GM21717 (cell line): ENCODE measurements at regions not wholly inside any gene's neighbourhood (a gene's known extent, or its start where the extent isn't known, plus 50 kb on each side); places are given as distances from the start of the nearest gene placed in this dataset.

Experiments used
- ATAC-seq: cut with Tn5 transposase; IDR thresholded peaks from one replicate; pipeline ENCODE4 v1.9.1; 2021; ENCODE audit warnings: mild to moderate bottlenecking, moderate library complexity; ENCODE audit not compliant: unreplicated experiment

GRCh38 chr21:31470896-31471694 lies 127.0 kb upstream of the TIAM1 start:
- ATAC-seq = no peak

- ATAC-seq = no peak
These were observed 116.9 kb upstream of the TIAM1 start for GRCh38 chr21:31460980-31461379.

GRCh38 chr21:31459457-31459856 lies 115.4 kb upstream of the TIAM1 start:
- no peak for ATAC-seq

DNA sequence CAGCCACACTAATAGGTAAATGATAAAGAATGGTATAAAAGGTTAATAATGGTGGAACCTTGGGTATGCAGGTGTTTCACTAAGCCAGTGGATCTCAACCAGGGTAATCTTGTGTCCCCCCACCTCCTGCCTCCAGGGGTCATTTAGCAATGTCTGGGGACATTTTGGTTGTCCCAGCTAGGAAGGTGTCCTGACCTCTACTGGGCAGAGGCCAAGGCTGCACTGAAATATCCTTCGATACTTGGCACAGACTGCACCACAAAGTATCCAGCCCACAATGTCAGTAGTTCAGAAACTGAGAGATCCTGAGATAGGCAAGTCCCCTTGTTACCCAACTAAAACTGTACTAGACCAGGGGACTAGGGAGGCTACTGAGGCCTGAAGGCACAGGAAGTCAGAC lies 113.6 kb upstream of the TIAM1 start:
- ATAC-seq = no peak

DNA sequence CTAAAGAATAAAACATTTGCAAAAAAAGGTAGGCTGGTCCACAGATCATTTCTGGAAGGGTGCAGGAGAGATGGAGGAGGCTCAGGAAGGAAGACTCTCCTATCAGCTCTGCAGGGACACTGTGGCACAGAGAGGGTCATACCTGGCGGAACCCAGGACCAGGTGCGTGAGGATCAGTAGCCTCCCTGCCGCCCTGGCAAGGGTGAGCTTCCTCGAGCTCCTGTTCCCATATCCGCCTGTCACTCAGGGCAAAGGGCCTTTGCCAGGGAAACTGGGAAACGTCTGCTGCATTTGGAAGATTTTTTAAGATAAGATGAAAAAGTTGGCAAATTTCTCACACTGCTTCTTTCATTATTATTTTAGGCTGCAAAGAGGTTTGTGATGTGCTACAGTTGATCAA lies 112.1 kb upstream of the TIAM1 start:
- ATAC-seq = no peak

GRCh38 chr21:31455506-31455905 lies 111.4 kb upstream of the TIAM1 start:
- no peak for ATAC-seq

- ATAC-seq = no peak
These were observed 106.9 kb upstream of the TIAM1 start for GRCh38 chr21:31450980-31451379.

GRCh38 chr21:31449921-31450535 lies 106.0 kb upstream of the TIAM1 start:
- no peak for ATAC-seq

DNA sequence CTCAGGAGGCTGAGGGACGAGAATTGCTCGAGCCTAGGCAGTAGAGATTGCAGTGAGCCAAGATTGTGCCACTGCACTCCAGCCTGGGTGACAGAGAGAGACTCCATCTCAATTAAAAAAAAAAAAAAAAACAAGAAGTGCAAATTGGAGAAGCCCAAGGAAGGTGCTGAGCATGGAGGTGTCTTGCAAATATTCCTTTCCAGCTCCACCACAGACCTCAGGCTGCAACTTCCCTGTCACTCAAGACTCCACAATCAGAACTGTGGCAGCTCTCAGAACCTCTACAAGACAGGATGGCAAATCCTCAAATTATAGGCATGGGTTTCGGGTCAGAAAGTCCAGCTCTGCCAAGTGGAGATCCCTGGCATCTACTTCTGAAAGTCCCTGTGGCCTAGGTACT lies 104.4 kb upstream of the TIAM1 start:
- no peak for ATAC-seq

GRCh38 chr21:31447505-31447904 lies 103.4 kb upstream of the TIAM1 start:
- no peak for ATAC-seq

GRCh38 chr21:31446226-31446855 lies 102.3 kb upstream of the TIAM1 start:
- ATAC-seq = no peak

- ATAC-seq = no peak
These were observed 101.1 kb upstream of the TIAM1 start for GRCh38 chr21:31445137-31445536.

DNA sequence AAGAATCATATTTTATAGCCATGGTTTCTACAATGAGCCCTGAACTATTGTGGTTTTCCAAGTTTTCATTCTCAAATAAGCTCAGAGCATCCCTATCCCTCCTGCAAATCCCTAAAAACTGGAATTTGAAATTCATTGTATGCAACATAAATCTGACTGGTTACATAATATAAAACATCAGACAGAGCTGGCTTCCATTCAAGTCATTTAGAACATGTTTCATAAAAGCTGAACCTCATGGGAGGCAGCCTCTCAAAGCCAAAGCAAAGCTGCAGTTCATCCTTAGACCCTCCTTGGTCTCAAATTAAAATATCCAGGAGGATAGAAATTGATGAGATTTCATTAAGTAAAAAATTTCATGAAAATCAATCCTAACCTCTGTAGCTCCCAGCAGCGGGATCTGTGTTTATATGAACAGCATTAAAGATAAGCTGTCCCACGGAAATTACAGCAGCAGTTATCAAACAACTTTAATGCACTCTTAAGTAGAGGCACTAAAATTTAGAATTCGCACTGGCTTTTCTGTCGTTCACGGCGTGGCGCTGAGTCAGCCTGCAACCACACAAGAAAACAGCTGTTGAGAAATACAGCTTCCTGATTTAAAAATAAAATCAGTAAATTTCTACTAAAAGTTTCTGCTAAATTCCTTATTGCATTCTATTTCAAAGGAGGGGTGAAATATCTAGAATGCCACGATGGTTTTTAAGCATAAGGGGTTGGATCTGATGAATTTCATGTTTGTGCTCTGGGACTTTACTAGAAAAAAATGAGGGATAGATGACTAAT lies 99.9 kb upstream of the TIAM1 start:
- ATAC-seq = no peak

GRCh38 chr21:31442339-31442738 lies 98.3 kb upstream of the TIAM1 start:
- ATAC-seq = no peak

DNA sequence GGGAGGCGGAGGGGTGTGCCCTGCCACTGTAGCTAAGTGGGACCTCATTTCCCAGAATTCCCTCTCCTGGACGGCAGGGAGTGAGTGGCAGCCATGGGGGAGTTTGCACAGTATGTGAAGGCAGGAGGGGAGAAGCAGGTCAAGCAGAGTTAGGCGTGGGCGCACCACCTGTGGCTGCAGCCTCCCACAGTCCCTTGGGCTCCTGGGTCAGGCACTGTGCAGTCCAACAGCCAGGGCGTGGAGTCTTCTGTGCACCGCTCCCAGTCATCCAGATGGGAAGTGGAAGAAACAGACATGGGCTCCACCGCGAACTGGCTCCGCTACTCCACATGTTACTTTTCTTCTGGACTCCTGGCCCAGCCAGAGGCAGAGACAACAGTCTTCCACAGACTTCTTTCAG lies 85.4 kb upstream of the TIAM1 start:
- ATAC-seq = no peak

GRCh38 chr21:31426235-31426797 lies 82.3 kb upstream of the TIAM1 start:
- no peak for ATAC-seq

- ATAC-seq = no peak
These were observed 81.1 kb upstream of the TIAM1 start for GRCh38 chr21:31425138-31425537.

GRCh38 chr21:31424058-31424457 lies 80.0 kb upstream of the TIAM1 start:
- ATAC-seq = no peak

GRCh38 chr21:31420988-31421387 lies 76.9 kb upstream of the TIAM1 start:
- ATAC-seq = no peak

GRCh38 chr21:31420354-31420753 lies 76.3 kb upstream of the TIAM1 start:
- no peak for ATAC-seq

GRCh38 chr21:31418377-31419001 lies 74.4 kb upstream of the TIAM1 start:
- ATAC-seq = no peak
